Bronchial epithelial cell (primary cell): ENCODE measurements at regions not wholly inside any gene's neighbourhood (a gene's known extent, or its start where the extent isn't known, plus 50 kb on each side); places are given as distances from the start of the nearest gene placed in this dataset.

ENCODE experiments used
- DNase-seq: peaks from one replicate; pipeline ENCODE4 v3.0.0-alpha.2; 2010; ENCODE audit warnings: low read depth
- FAIRE-seq: peaks from 2 replicates; lab custom pipeline; 2011; peaks lifted over from hg19 to GRCh38; lab: Jason Lieb, UNC
- H3K27me3 ChIP-seq: 2 replicates; pipeline ENCODE4 v1.5.1; 2011; ENCODE audit warnings: low read length; ENCODE audit not compliant: control insufficient read depth, insufficient read depth
- H3K36me3 ChIP-seq: 2 replicates; pipeline ENCODE4 v1.5.1; 2011; ENCODE audit warnings: low read length; ENCODE audit not compliant: control insufficient read depth, insufficient read depth
- H3K4me3 ChIP-seq: 2 replicates; pipeline ENCODE4 v1.5.1; 2011; ENCODE audit warnings: mild to moderate bottlenecking, low read depth, low read length, control low read depth
- TF ChIP-seq, protein P1 (sequence below): IDR thresholded peaks from 2 replicates; pipeline ENCODE4 v1.5.1; 2011; ENCODE audit warnings: mild to moderate bottlenecking, moderate library complexity, low read length, control low read depth, inconsistent platforms; ENCODE audit not compliant: insufficient read depth, severe bottlenecking

DNA sequence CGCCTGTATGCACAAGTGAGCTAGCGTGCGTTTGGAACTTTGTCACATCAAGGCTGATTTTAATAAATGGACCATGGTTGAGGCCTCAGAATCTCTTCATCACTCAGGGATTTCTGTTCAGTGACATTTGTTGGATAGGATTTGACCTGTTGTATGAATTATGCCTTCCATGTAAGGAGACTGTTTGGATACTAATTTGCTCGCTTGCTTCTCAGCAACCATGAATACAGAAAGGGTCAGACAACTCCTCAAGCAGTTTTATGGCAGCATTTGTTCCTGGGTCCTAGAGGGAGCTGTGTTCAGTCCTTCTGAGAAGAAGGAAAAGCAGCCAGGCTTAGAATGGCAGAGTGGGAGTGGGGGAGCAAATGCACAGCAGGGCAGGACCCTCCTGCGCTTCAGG, 269.7 kb upstream of the LCORL start:
- DNase-seq (no peak), FAIRE-seq (no peak)
- no peaks in the 10 kb centered on the region for H3K27me3 ChIP-seq
- H3K4me3 ChIP-seq: no peak overlapping the region
- H3K36me3 ChIP-seq: no peaks in the 10 kb centered on the region
- TF ChIP-seq, protein P1, sequence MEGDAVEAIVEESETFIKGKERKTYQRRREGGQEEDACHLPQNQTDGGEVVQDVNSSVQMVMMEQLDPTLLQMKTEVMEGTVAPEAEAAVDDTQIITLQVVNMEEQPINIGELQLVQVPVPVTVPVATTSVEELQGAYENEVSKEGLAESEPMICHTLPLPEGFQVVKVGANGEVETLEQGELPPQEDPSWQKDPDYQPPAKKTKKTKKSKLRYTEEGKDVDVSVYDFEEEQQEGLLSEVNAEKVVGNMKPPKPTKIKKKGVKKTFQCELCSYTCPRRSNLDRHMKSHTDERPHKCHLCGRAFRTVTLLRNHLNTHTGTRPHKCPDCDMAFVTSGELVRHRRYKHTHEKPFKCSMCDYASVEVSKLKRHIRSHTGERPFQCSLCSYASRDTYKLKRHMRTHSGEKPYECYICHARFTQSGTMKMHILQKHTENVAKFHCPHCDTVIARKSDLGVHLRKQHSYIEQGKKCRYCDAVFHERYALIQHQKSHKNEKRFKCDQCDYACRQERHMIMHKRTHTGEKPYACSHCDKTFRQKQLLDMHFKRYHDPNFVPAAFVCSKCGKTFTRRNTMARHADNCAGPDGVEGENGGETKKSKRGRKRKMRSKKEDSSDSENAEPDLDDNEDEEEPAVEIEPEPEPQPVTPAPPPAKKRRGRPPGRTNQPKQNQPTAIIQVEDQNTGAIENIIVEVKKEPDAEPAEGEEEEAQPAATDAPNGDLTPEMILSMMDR: no peak

DNA sequence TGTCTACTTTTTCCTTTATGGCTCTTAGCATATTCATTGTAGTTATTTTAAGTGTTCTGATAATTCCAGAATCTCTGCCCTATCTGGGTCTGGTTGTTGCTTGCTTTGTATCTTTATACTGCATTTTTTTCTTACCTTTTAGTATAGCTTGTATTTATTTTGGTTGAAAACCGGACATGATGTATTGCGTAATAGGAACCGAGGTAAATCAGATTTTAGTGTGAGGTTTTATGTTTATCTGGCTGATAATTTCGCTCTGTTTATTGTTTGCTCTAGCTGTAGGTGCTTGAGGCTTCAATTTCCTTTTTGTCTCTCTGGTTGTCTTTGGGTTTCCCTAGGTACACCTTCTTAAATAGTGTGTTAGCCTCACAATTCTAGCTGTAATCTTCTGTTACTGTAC, 263.8 kb upstream of the LCORL start:
- Histone ChIP-seq H3K4me3 (no peak overlapping the region), H3K27me3 (no peaks in the 10 kb centered on the region), H3K36me3 (no peaks in the 10 kb centered on the region)
- DNase-seq (no peak), FAIRE-seq (no peak)
- TF ChIP-seq, protein P1: no peak

DNA sequence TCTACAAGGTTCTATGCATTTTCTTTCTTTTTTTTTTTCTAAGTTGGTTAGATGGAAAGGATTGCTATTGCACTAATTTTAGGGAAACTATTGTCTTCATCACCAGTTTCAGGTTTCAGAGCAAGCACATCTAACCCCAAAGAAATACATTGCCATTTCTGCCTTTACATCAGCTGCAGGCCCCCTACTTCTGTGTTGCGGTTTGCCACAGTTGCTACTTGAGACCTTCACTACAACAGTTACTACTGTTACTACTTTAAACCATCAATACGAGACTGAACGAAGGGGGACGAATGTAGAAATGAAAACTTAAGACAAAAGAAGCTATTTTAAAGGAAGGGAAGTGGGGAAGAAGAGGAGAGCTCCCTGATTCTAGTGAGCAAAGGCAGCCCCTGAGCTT, 256.7 kb upstream of the LCORL start:
- FAIRE-seq (no peak), DNase-seq (no peak)
- Histone ChIP-seq H3K4me3 (no peak overlapping the region), H3K27me3 (no peaks in the 10 kb centered on the region), H3K36me3 (no peaks in the 10 kb centered on the region)
- TF ChIP-seq, protein P1: no peak

DNA sequence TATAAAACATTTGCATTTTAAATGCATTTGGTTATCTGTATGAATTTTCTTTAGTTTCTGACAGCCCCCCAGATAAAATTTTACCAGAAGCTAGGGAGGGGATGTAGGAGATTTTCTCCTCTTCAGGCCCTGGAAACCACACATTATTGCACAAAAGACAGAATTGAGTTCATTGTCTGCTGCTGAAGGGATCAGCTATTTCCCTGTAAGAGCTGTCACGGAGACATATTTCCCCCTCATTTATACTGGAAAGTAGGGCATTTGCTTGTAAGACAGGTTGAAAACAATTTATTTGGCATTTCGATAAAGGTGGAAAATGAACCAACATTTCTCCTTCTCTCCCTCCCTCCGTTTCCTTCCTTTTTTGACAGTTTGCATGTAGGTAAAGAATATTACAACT, 241.3 kb upstream of the LCORL start:
- TF ChIP-seq, protein P1: no peak
- FAIRE-seq (no peak), DNase-seq (no peak)
- Histone ChIP-seq H3K36me3 (no peaks in the 10 kb centered on the region), H3K4me3 (no peak overlapping the region), H3K27me3 (no peaks in the 10 kb centered on the region)

DNA sequence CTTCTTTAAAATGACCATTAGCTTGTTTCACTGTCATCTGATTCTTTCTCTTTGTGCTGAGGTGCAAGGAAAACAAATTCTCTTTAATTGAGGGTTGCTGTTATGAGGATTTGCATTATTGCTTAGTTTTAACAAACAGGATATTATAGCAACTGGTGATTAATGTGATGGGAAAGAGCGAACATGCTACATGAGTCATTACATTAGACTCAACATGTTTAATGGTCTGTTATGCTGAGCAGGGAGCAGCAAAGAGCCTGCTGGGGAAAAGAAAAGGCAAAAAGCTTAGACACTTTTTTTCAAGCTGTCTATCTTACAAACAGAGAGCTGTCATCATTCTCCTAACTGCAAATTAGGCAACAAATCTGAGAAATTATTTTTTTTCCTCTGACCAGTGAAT, 230.5 kb upstream of the LCORL start:
- Histone ChIP-seq H3K36me3 (no peaks in the 10 kb centered on the region), H3K4me3 (no peak overlapping the region), H3K27me3 (no peaks in the 10 kb centered on the region)
- TF ChIP-seq, protein P1: no peak
- DNase-seq (peak; percentile 32), FAIRE-seq (no peak)

DNA sequence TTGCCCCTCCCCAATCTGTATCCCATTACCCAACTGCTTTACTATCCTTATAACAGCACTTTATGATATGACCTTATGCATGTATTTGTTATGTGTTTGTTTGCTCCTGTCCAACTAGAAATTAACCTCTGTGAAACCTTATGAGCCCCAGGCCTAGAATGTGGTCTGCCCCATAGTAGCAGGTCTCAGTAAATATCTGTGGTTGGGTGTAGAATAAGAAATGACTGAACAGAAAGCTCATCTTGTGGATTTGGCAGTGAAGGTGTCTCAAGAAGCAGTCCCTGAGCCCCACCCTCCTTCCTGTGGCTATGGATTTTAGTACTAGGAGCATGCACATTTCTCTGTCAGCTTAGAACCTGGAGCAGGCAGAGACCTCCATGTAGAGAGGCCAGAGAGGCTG, 229.0 kb upstream of the LCORL start:
- FAIRE-seq (no peak), DNase-seq (no peak)
- TF ChIP-seq, protein P1: no peak
- Histone ChIP-seq H3K27me3 (no peaks in the 10 kb centered on the region), H3K4me3 (no peak overlapping the region), H3K36me3 (no peaks in the 10 kb centered on the region)
